C1 segment of cervical spinal cord (tissue), 14 donors: ENCODE measurements at regions not wholly inside any gene's neighbourhood (a gene's known extent, or its start where the extent isn't known, plus 50 kb on each side); places are given as distances from the start of the nearest gene placed in this dataset.

ENCODE experiments used
- DNase-seq, 14 donors: peaks; one replicate each; lab custom pipeline; 2025; lab: John Stamatoyannopoulos, UW

GRCh38 chr3:67882981-67883380, 228.6 kb upstream of the SUCLG2 start:
- no peak for DNase-seq

- no peak for DNase-seq
Measured at GRCh38 chr3:67876261-67876660, 221.8 kb upstream of the SUCLG2 start.

GRCh38 chr3:67875858-67876257, 221.4 kb upstream of the SUCLG2 start:
- DNase-seq = no peak

- no peak for DNase-seq
Measured at GRCh38 chr3:67875338-67875737, 220.9 kb upstream of the SUCLG2 start.

- no peak for DNase-seq
Measured at GRCh38 chr3:67870477-67870876, 216.1 kb upstream of the SUCLG2 start.

- DNase-seq = no peak
Measured at GRCh38 chr3:67866571-67866970, 212.2 kb upstream of the SUCLG2 start.

- DNase-seq = no peak
Measured at GRCh38 chr3:67864587-67865183, 210.3 kb upstream of the SUCLG2 start.

GRCh38 chr3:67863869-67864268, 209.5 kb upstream of the SUCLG2 start:
- DNase-seq = no peak

- DNase-seq = no peak
Measured at GRCh38 chr3:67860429-67860828, 206.0 kb upstream of the SUCLG2 start.

- no peak for DNase-seq
Measured at GRCh38 chr3:67858492-67858891, 204.1 kb upstream of the SUCLG2 start.

- no peak for DNase-seq
Measured at GRCh38 chr3:67856718-67857117, 202.3 kb upstream of the SUCLG2 start.

- no peak for DNase-seq
Measured at GRCh38 chr3:67854663-67855062, 200.3 kb upstream of the SUCLG2 start.

GRCh38 chr3:67853520-67853919, 199.1 kb upstream of the SUCLG2 start:
- DNase-seq = no peak

- no peak for DNase-seq
Measured at GRCh38 chr3:67848299-67848698, 193.9 kb upstream of the SUCLG2 start.

- no peak for DNase-seq
Measured at GRCh38 chr3:67846166-67846565, 191.8 kb upstream of the SUCLG2 start.

- no peak for DNase-seq
Measured at GRCh38 chr3:67832817-67833216, 178.4 kb upstream of the SUCLG2 start.

- no peak for DNase-seq
Measured at GRCh38 chr3:67831262-67831661, 176.8 kb upstream of the SUCLG2 start.

GRCh38 chr3:67828486-67829010, 174.1 kb upstream of the SUCLG2 start:
- DNase-seq = no peak

GRCh38 chr3:67821135-67821534, 166.7 kb upstream of the SUCLG2 start:
- DNase-seq = no peak

- DNase-seq = no peak
Measured at GRCh38 chr3:67819447-67819846, 165.0 kb upstream of the SUCLG2 start.

GRCh38 chr3:67809370-67809935, 155.0 kb upstream of the SUCLG2 start:
- DNase-seq = no peak

- no peak for DNase-seq
Measured at GRCh38 chr3:67808906-67809305, 154.5 kb upstream of the SUCLG2 start.

- DNase-seq = no peak
Measured at GRCh38 chr3:67804578-67804977, 150.2 kb upstream of the SUCLG2 start.

GRCh38 chr3:67804089-67804488, 149.7 kb upstream of the SUCLG2 start:
- DNase-seq = no peak
